GM12878 (cell line): ENCODE measurements at regions not wholly inside any gene's neighbourhood (a gene's known extent, or its start where the extent isn't known, plus 50 kb on each side); places are given as distances from the start of the nearest gene placed in this dataset.

Source experiments
- CBFB ChIP-seq: IDR thresholded peaks from 2 replicates; pipeline ENCODE4 v1.6.1; 2016; ENCODE audit warnings: antibody characterized with exemption, low read depth
- CHD2 ChIP-seq: IDR thresholded peaks from 2 replicates; pipeline ENCODE4 v1.6.1; 2011; ENCODE audit warnings: low read depth, low read length, improper control_type of control experiment, borderline replicate concordance
- EP300 ChIP-seq, 2 experiments: fragments of 150-350 bp in 1 of 2; IDR thresholded peaks; 2 replicates each; pipeline ENCODE4 v1.6.1; 2011 to 2012; ENCODE audit warnings: low read depth in 2 of 2, low read length in 2 of 2, borderline replicate concordance in 1 of 2, improper control_type of control experiment in 1 of 2, inconsistent platforms in 1 of 2; ENCODE audit not compliant: control insufficient read depth in 1 of 2
- ETV6 ChIP-seq, 2 experiments: fragments of 450-650 bp in 1 of 2; IDR thresholded peaks in 1 of 2; conservative IDR thresholded peaks in 1 of 2; 2 replicates each; pipeline ENCODE4 v1.6.1; 2014; ENCODE audit warnings: antibody characterized with exemption in 1 of 2, borderline replicate concordance in 1 of 2, low read depth in 1 of 2, mild to moderate bottlenecking in 1 of 2, moderate library complexity in 1 of 2
- EZH2 ChIP-seq: IDR thresholded peaks from 2 replicates; pipeline ENCODE4 v1.6.1; 2012; ENCODE audit warnings: low read depth, mild to moderate bottlenecking, control low read depth, inconsistent platforms, low read length, borderline replicate concordance; ENCODE audit not compliant: control insufficient read depth
- HDAC2 ChIP-seq: fragments of 200-600 bp; sonication (generic); IDR thresholded peaks from 2 replicates; pipeline ENCODE4 v1.6.1; 2017
- JUNB ChIP-seq: IDR thresholded peaks from 2 replicates; pipeline ENCODE4 v1.6.1; 2016; ENCODE audit warnings: antibody characterized with exemption, mild to moderate bottlenecking
- POLR2A ChIP-seq: IDR thresholded peaks from 2 replicates; pipeline ENCODE4 v1.6.1; 2011; ENCODE audit warnings: low read depth, mild to moderate bottlenecking, low read length
- SIN3A ChIP-seq: IDR thresholded peaks from 2 replicates; pipeline ENCODE4 v1.6.1; 2012; ENCODE audit warnings: low read depth, low read length, improper control_type of control experiment
- SUZ12 ChIP-seq: fragments of 200-600 bp; sonication (generic); IDR thresholded peaks from one replicate; pipeline ENCODE4 v1.6.1; 2018; ENCODE audit warnings: antibody characterized with exemption, mild to moderate bottlenecking; ENCODE audit not compliant: unreplicated experiment
- ZNF24 ChIP-seq: fragments of 450-650 bp; IDR thresholded peaks from 2 replicates; pipeline ENCODE4 v1.6.1; 2017; ENCODE audit warnings: antibody characterized with exemption, mild to moderate bottlenecking
- TF ChIP-seq, protein P1 (sequence below), 3 experiments: IDR thresholded peaks in 2 of 3; conservative IDR thresholded peaks in 1 of 3; 2 replicates each; pipeline ENCODE4 v1.5.1; 2011; ENCODE audit warnings: low read depth in 3 of 3, low read length in 3 of 3, mild to moderate bottlenecking in 3 of 3, control low read depth in 2 of 3, moderate library complexity in 2 of 3, inconsistent platforms in 1 of 3, mixed read lengths in 1 of 3; ENCODE audit not compliant: control insufficient read depth in 2 of 3, insufficient read depth in 1 of 3; ENCODE audit errors: extremely low read depth in 1 of 3
- TF ChIP-seq, protein P2 (sequence below): fragments of 450-650 bp; IDR thresholded peaks from 2 replicates; pipeline ENCODE4 v1.6.1; 2017; ENCODE audit warnings: antibody characterized with exemption, mild to moderate bottlenecking, moderate library complexity
- TF ChIP-seq, protein P3 (sequence below): IDR thresholded peaks from 2 replicates; pipeline ENCODE4 v1.6.1; 2012; ENCODE audit warnings: low read depth, low read length, improper control_type of control experiment

DNA sequence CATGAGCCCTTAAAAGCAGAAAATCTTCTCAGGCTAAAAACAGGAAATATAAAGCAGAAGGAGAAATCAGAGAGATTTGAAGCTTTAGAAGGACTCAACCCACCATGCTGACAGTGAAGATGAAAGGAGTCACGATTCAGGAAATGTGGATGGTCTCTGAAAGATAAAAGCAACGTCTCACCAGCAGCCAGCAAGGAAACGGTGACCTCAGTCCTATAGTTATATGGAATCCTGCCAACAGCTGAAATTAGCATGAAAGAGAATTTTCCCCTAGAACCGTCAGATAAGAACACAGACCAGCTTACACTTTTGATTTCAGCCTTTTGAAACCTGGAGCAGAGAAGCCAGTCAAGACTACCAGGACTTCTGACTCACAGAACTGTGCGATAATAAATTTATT lies 715.7 kb upstream of the HTR2C start:
- TF ChIP-seq CHD2: no peak
- TF ChIP-seq, protein P1, sequence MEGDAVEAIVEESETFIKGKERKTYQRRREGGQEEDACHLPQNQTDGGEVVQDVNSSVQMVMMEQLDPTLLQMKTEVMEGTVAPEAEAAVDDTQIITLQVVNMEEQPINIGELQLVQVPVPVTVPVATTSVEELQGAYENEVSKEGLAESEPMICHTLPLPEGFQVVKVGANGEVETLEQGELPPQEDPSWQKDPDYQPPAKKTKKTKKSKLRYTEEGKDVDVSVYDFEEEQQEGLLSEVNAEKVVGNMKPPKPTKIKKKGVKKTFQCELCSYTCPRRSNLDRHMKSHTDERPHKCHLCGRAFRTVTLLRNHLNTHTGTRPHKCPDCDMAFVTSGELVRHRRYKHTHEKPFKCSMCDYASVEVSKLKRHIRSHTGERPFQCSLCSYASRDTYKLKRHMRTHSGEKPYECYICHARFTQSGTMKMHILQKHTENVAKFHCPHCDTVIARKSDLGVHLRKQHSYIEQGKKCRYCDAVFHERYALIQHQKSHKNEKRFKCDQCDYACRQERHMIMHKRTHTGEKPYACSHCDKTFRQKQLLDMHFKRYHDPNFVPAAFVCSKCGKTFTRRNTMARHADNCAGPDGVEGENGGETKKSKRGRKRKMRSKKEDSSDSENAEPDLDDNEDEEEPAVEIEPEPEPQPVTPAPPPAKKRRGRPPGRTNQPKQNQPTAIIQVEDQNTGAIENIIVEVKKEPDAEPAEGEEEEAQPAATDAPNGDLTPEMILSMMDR (IDR thresholded peaks at IDR 0.05 in 2 of 3, conservative IDR thresholded peaks at IDR 0.05 in 1 of 3; ENCODE audit: control insufficient read depth in 2 of 3, extremely low read depth in 1 of 3, insufficient read depth in 1 of 3, low read depth in 3 of 3, low read length in 3 of 3): no peak
- TF ChIP-seq SUZ12: no peak
- TF ChIP-seq EZH2: no peak
- TF ChIP-seq ETV6 (conservative IDR thresholded peaks at IDR 0.05 in 1 of 2, IDR thresholded peaks at IDR 0.05 in 1 of 2; ENCODE audit: borderline replicate concordance in 1 of 2, low read depth in 1 of 2): no peak
- no peak for TF ChIP-seq HDAC2
- no peak for TF ChIP-seq EP300 (IDR thresholded peaks at IDR 0.05; ENCODE audit: borderline replicate concordance in 1 of 2, control insufficient read depth in 1 of 2, low read depth in 2 of 2, low read length in 2 of 2)
- TF ChIP-seq, protein P2, sequence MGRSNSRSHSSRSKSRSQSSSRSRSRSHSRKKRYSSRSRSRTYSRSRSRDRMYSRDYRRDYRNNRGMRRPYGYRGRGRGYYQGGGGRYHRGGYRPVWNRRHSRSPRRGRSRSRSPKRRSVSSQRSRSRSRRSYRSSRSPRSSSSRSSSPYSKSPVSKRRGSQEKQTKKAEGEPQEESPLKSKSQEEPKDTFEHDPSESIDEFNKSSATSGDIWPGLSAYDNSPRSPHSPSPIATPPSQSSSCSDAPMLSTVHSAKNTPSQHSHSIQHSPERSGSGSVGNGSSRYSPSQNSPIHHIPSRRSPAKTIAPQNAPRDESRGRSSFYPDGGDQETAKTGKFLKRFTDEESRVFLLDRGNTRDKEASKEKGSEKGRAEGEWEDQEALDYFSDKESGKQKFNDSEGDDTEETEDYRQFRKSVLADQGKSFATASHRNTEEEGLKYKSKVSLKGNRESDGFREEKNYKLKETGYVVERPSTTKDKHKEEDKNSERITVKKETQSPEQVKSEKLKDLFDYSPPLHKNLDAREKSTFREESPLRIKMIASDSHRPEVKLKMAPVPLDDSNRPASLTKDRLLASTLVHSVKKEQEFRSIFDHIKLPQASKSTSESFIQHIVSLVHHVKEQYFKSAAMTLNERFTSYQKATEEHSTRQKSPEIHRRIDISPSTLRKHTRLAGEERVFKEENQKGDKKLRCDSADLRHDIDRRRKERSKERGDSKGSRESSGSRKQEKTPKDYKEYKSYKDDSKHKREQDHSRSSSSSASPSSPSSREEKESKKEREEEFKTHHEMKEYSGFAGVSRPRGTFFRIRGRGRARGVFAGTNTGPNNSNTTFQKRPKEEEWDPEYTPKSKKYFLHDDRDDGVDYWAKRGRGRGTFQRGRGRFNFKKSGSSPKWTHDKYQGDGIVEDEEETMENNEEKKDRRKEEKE: no peak
- TF ChIP-seq JUNB: no peak
- TF ChIP-seq CBFB: no peak
- TF ChIP-seq SIN3A: no peak
- TF ChIP-seq POLR2A: no peak
- no peak for TF ChIP-seq ZNF24
- TF ChIP-seq, protein P3, sequence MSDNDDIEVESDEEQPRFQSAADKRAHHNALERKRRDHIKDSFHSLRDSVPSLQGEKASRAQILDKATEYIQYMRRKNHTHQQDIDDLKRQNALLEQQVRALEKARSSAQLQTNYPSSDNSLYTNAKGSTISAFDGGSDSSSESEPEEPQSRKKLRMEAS: no peak
